Cerebellar cortex (tissue), 1 donor: ENCODE measurements at regions not wholly inside any gene's neighbourhood (a gene's known extent, or its start where the extent isn't known, plus 50 kb on each side); places are given as distances from the start of the nearest gene placed in this dataset.

ENCODE experiments used
- DNase-seq: peaks from one replicate; pipeline ENCODE4 v3.0.0-alpha.2; 2015; ENCODE audit warnings: low spot score

- peak; percentile 30 for DNase-seq
These were observed 721.2 kb downstream of the XPNPEP1 start for GRCh38 chr10:109202111-109202510.

GRCh38 chr10:109200646-109201045 is 722.7 kb downstream of the XPNPEP1 start:
- DNase-seq, result no peak

GRCh38 chr10:109191823-109192222 is 731.5 kb downstream of the XPNPEP1 start:
- no peak for DNase-seq

DNA sequence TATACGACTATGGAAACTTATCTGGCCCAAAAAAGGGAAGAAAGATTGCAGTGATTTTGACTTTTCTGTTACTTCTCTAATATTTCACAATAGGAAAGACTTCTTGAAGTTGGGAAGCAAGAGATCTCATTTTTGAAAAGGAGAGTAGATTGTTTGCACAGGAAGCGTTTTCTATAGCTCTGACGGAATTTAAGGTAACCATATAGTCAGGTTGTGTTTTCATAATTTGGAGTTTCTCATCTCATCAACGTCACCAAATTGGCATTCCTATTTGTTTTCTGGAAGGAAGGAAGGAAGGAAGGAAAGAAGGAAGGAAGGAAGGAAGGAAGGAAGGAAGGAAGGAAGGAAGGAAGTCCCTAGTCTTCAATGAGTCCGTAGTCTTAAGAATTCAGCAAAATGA is 732.0 kb downstream of the XPNPEP1 start:
- DNase-seq, result no peak

GRCh38 chr10:109187677-109188076 is 735.6 kb downstream of the XPNPEP1 start:
- DNase-seq, result no peak

DNA sequence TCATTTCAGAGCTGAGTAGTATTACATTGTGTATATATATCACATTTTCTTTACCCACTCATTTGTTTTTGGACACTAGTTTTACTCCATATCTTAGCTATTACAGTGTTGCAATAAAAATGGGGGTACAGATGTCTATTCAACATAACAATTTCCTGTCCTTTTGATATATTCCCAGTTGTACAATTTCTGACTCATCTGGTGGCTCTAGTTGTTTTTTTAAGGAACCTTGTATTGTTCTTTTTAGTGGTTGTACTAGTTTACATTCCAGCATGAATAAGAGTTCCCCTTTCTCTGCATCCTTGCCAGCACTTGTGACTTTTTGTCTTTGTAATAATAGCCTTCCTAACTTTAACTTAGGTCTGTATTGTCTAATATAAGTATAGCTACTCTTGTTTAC is 739.9 kb downstream of the XPNPEP1 start:
- no peak for DNase-seq

GRCh38 chr10:109178591-109178990 is 744.7 kb downstream of the XPNPEP1 start:
- DNase-seq, result no peak

- no peak for DNase-seq
These were observed 748.8 kb downstream of the XPNPEP1 start for GRCh38 chr10:109174526-109174925.

- DNase-seq, result no peak
These were observed 749.4 kb downstream of the XPNPEP1 start for GRCh38 chr10:109173937-109174336.

- DNase-seq, result no peak
These were observed 750.2 kb downstream of the XPNPEP1 start for GRCh38 chr10:109173121-109173520.

GRCh38 chr10:109166935-109167334 is 756.4 kb downstream of the XPNPEP1 start:
- DNase-seq, result no peak

DNA sequence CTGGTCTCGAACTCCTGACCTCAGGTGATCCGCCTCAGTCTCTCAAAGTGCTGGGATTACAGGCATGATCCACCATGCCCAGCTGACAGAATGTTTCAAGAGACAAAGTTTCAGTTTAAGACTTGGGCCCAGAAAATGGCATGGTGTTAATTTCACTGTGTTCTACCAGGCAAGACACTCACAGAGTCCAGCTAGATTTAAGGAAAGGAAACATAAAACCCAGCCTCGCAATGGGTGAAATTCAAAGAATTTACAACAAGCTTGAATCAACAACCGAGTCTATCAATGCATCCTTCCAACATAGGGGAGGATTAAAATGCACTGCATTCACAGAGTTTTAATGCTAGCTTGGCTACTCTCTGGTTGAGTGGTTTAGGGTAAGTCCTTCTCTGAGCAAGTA is 764.0 kb downstream of the XPNPEP1 start:
- no peak for DNase-seq

- DNase-seq, result no peak
These were observed 766.9 kb downstream of the XPNPEP1 start for GRCh38 chr10:109156396-109156795.

DNA sequence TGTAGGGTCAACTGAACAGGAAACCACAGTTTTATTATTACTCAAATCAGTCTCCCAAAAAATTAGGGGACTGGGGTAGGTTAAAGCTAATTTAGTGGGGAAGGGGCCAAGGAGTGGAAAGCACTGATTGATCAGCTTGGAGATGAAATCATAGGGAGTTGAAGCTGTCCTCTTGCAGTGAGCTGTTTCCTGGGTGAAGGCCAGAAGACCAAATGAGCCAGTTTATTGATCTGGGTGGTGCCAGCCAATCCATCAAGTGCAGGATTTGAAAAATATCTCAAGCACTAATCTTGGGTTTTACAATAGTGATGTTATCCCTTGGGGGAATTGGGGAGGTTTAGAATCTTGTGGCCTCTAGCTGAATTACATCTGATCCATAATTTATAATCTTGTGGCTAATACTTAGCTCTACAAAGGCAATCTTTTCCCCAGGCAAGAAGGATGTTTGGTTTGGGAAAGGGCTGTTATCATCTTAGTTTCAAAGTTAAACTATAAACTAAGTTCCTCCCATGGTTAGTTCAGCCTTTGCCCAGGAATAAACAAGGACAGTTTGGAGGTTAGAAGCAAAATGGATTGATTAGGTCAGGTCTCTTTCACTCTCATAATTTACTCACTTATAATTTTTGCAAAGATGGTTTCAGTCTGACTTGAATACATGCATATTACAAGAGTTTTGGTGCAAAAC is 773.5 kb downstream of the XPNPEP1 start:
- DNase-seq, result no peak

DNA sequence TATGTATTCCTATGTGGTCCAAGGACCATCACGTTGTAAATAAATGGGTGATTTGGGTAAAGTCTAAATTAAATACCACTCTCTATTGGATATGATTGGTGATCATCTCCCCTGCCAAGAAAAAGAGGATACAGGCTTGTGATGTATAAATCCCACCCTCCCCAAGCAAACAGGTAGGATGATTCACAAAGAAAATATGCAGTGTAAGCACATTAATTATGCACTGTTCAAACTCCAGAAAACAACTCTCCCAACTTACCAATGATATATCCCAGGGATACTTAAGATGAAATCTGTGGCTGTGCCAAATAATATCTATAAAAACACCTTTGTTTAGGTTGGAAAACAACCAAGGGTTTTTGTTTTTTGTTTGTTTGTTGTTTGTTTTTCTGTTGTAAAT is 795.9 kb downstream of the XPNPEP1 start:
- DNase-seq, result no peak

DNA sequence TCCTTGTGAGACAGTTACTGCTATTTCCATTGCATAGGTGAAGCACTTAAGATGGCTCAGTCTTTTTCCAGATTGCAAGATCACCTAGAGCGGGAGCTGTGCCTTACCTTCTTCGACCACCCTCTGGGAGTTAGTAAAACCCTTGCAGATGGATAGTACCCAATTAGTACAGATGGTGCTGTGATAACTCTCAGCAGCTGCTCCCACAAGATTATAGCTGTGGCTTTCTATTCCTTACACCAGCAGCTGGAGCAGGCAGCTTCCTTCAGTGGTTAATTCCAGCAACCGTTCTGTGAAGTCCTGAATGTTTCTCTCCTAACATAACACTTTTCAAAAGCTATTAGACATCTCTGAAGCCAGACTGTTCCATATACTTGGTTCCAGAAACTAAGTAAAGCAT is 796.8 kb downstream of the XPNPEP1 start:
- no peak for DNase-seq

DNA sequence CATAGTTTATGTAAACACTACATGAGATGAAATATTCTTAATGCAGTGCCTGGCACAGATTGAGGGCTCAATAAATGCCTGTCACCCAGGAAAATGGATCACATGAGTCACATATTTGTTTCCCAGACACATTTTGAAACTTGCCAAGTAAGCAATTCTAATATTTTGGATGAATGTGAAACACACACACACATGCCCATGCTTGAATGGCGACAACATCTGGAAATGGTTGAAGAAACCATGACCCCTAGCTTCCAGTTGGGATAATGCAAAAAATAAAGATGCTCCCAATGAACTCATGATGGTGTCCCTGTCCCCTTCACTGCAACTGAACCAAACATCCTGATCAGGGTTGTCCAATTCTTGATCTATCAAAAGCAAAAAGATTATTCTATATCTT is 797.3 kb downstream of the XPNPEP1 start:
- no peak for DNase-seq

GRCh38 chr10:109115179-109115578 is 808.1 kb downstream of the XPNPEP1 start:
- DNase-seq, result no peak

GRCh38 chr10:109114579-109114978 is 808.7 kb downstream of the XPNPEP1 start:
- no peak for DNase-seq

- no peak for DNase-seq
These were observed 816.7 kb downstream of the XPNPEP1 start for GRCh38 chr10:109106604-109107003.

- DNase-seq, result no peak
These were observed 817.6 kb downstream of the XPNPEP1 start for GRCh38 chr10:109105725-109106124.

DNA sequence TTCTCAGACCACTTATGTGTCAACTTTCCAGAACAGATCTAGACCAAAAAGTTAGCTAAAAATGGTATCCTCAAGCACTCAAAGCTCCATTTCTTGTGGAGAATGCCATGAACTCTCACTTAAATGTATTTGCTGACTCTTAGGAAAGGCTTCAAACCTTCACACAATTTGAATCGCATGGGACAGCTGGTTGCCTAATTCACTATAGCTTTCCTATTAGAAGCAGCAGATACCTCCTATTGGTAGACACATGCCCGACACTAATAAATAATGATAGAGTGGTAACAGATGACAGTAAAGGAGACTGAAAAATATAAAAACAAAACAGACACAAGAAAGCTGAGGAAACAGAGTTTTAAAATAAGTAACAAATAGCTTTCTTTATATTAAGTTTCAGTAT is 818.5 kb downstream of the XPNPEP1 start:
- no peak for DNase-seq

DNA sequence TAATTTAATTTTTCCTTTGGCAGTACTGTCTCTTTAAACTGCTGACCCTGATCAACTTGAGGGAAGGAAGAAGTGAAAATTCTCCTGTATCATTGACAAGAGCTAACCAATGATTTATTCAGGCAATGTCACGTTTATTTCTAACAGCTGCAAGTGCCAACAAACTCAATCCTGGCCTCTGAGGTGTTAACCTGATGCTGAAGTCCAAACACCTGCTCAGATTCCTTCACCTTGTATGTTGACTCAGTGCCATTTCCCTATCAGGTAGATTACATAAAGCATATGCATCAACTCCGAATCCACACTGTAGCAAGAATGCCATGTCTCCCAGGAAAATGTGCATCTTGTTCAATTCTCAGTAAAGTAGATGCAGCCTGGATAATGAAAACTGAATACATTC is 820.0 kb downstream of the XPNPEP1 start:
- DNase-seq, result no peak

GRCh38 chr10:109089779-109090178 is 833.5 kb downstream of the XPNPEP1 start:
- DNase-seq, result no peak

GRCh38 chr10:109071539-109071938 is 851.8 kb downstream of the XPNPEP1 start:
- DNase-seq, result no peak
